ENCODE measurements at regions not wholly inside any gene's neighbourhood (a gene's known extent, or its start where the extent isn't known, plus 50 kb on each side); places are given as distances from the start of the nearest gene placed in this dataset.
A peak's percentile ranks its signal among the peaks of the same experiment; 100 is the strongest.
"Not testable (repeated sequence)": the region's sequence is repeated elsewhere in the genome, so short reads cannot be mapped to it uniquely, and the experiment has no call there.

DNA sequence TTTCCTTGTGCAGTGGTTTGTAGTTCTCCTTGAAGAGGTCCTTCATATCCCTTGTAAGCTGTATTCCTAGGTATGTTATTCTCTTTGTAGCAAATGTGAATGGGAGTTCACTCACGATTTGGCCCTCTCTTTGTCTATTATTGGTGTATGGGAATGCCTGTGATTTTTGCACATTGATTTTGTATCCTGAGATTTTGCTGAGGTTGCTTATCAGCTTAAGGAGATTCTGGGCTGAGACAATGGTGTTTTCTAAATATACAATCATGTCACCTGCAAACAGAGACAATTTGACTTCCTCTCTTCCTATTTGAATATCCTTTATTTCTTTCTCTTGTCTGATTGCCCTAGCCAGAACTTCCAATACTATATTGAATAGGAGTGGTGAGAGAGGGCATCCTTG lies 90.1 kb upstream of the ZBED5 start:
- not testable (repeated sequence) for H3K27ac Mint-ChIP-seq; H3K4me3 Mint-ChIP-seq; H3K4me1 Mint-ChIP-seq; H3K9me3 Mint-ChIP-seq (ENCODE audit: low read depth); DNase-seq; H3K36me3 Mint-ChIP-seq; ATAC-seq
- peaks cover 43% of the 10 kb centered on the region for H3K27me3 Mint-ChIP-seq
- CTCF ChIA-PET = interaction anchor here (0.9 to 1.8 kb wide), 2 partner anchors 14 to 107 kb away, joined by 3 to 5 read pairs; no protein-coding TSS in a partner anchor

DNA sequence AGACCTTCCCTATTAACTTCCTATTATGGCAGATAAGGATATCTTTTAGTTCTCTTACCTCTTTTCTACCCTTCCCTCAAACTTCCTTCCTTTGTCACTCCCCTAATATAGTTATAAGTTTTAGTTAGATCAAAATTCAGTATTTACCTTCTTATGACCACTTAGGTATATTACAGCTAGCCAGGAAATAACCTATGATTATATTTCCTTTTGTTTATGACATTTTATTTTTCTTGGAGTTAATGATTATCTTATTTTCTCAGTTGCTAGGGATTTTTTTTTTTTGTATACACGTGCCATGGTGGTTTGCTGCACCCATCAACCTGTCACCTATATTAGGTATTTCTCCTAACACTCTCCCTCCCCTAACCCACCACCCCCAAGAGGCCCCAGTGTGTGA lies 88.2 kb upstream of the ZBED5 start:
- DNase-seq (no peak), ATAC-seq (no peak)
- Mint-ChIP-seq H3K4me1 (peaks cover 7% of the 10 kb centered on the region), H3K4me3 (no peak overlapping the region), H3K9me3 (ENCODE audit: low read depth) (no peaks in the 10 kb centered on the region), H3K36me3 (peaks cover 3% of the 10 kb centered on the region), H3K27me3 (peaks cover 36% of the 10 kb centered on the region), H3K27ac (no peak overlapping the region)
- CTCF ChIA-PET = interaction anchor here (1.0 to 4.0 kb wide), 2 partner anchors 11 to 842 kb away, joined by 3 to 18 read pairs; no protein-coding TSS in a partner anchor

DNA sequence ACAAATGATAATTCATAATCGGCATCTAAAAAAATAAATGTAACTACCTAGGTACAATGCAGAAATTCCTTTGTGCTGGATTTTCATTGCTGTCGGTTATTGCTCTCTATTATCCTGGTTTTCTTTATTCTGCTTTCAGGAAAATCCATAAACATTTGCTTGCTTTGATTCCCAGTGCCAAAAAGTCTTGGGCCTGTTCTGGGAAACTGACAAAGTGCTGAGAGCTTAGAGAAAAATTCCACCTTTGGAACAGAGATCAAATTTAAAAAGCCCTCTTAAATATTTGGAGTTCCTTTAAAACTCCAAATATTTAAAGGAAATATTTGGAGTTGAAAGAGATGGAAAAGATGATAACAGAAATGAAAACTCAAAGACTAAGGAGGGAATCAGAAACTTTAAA lies 87.3 kb upstream of the ZBED5 start:
- Mint-ChIP-seq H3K27ac (no peak overlapping the region), H3K9me3 (ENCODE audit: low read depth) (no peaks in the 10 kb centered on the region)

DNA sequence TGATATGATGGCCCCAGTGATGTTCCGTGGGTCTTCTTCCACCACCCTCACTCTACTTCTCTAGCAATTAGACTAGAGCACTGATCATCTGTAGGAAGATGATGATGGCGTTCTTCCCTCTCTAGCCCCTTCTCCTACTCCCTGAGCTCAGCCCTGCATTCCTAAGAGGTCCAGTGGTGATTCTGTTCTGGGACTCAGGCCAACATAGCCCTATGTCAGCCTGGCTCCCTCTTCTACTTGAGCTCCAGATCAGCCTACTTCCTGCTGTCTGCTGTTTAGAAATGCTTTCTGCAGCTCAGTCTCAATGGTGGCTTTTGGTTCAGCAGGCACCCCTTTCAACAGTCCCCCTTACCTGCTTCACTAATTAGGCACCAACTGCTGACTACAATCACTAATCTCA lies 86.1 kb upstream of the ZBED5 start:
- CTCF ChIA-PET = interaction anchor here (4.0 kb wide), 1 partner anchor 9 kb away, joined by 18 read pairs; no protein-coding TSS in a partner anchor
- H3K9me3 Mint-ChIP-seq (ENCODE audit: low read depth) = no peaks in the 10 kb centered on the region
- ATAC-seq (no peak), DNase-seq (no peak)
- H3K27me3 Mint-ChIP-seq = peaks cover 20% of the 10 kb centered on the region
- peaks cover under 1% of the 10 kb centered on the region for H3K36me3 Mint-ChIP-seq
- H3K27ac Mint-ChIP-seq = no peak overlapping the region
- H3K4me3 Mint-ChIP-seq = no peak overlapping the region
- H3K4me1 Mint-ChIP-seq = peaks cover 4% of the 10 kb centered on the region

More for the DNA sequence above, 87.3 kb upstream of the ZBED5 start:
- Mint-ChIP-seq H3K36me3 (peaks cover 3% of the 10 kb centered on the region), H3K4me3 (no peak overlapping the region), H3K4me1 (peaks cover 7% of the 10 kb centered on the region), H3K27me3 (peaks cover 29% of the 10 kb centered on the region)
- ATAC-seq (no peak), DNase-seq (no peak)
- CTCF ChIA-PET = interaction anchor here (4.0 kb wide), 1 partner anchor 11 kb away, joined by 18 read pairs; no protein-coding TSS in a partner anchor

DNA sequence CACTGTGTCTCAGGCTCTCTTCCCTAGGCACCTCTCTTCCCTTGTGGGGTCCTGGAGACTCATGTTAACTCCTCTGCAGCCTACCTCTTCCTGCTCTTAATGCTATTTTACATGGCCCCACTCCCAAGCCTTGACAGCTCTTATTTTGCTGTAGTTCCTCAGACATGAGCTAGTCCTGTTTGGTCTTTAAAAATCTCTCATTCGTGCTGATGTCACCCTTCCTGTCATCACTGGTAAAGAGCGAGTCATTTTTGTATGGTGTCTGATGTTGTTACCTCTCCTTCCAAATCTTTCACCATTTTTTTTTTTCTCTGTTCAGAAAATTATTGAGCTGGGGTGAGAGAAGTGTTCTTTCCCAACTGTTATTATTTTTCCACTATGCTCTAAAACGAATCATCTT lies 84.8 kb upstream of the ZBED5 start:
- Mint-ChIP-seq H3K27ac (no peak overlapping the region), H3K4me1 (peaks cover 4% of the 10 kb centered on the region), H3K27me3 (peaks cover 7% of the 10 kb centered on the region), H3K4me3 (no peak overlapping the region), H3K9me3 (ENCODE audit: low read depth) (no peaks in the 10 kb centered on the region), H3K36me3 (no peaks in the 10 kb centered on the region)
- CTCF ChIA-PET = interaction anchor here (0.9 to 4.0 kb wide), 3 partner anchors 8 to 79 kb away, joined by 3 to 18 read pairs (median 3); no protein-coding TSS in a partner anchor
- ATAC-seq = peak; percentile 33
- DNase-seq = no peak

DNA sequence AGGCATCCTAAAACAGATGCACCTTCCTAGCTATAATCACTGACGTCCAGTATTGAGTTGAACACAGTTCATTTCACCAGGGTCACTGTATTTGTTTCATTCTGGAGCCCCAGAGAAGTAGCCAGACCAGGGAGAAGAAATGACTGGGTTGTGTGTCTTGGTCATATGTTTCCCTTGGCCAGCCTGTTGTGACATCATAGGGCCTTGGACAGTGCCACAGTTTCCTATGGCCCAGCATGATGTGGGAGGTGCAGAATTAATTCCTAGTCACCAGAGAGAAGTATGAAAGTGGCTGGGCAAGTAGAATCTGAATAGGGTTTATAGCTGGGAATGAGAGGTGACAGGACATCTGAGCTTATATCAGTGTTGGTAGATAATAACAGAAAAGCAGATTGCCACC lies 84.0 kb upstream of the ZBED5 start:
- Mint-ChIP-seq H3K36me3 (no peaks in the 10 kb centered on the region), H3K4me1 (peaks cover 4% of the 10 kb centered on the region), H3K27me3 (peaks cover 4% of the 10 kb centered on the region), H3K4me3 (no peak overlapping the region), H3K27ac (no peak overlapping the region), H3K9me3 (ENCODE audit: low read depth) (no peaks in the 10 kb centered on the region)
- DNase-seq (no peak), ATAC-seq (no peak)
- CTCF ChIA-PET = interaction anchor here (0.9 to 1.0 kb wide), 2 partner anchors 63 to 150 kb away, joined by 3 read pairs; no protein-coding TSS in a partner anchor

DNA sequence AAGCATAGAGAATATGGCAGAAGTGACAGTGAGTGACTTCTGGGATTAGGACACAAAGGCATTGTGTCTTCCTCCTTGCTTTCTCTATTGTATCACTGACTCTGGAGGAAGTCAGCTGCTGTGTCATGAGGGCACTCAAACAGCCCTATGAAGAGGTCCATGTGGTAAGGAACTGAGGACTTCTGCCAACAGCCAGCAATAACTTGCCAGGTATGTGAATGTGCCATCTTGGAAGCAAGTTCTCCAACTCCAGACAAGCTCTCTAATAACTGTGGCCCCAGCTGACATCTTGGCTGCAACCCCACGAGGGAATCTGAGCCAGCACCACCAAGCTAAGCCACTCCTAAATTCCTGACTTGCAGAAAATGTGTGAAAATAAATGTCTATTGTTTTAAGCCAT lies 83.6 kb upstream of the ZBED5 start:
- no peaks in the 10 kb centered on the region for H3K36me3 Mint-ChIP-seq
- ATAC-seq (no peak), DNase-seq (no peak)
- H3K9me3 Mint-ChIP-seq (ENCODE audit: low read depth) = no peaks in the 10 kb centered on the region
- H3K4me1 Mint-ChIP-seq = peaks cover 4% of the 10 kb centered on the region
- no peak overlapping the region for H3K27ac Mint-ChIP-seq
- no peak overlapping the region for H3K4me3 Mint-ChIP-seq
- peaks cover 2% of the 10 kb centered on the region for H3K27me3 Mint-ChIP-seq
- CTCF ChIA-PET = interaction anchor here (1.0 kb wide), 1 partner anchor 150 kb away, joined by 3 read pairs; no protein-coding TSS in a partner anchor

DNA sequence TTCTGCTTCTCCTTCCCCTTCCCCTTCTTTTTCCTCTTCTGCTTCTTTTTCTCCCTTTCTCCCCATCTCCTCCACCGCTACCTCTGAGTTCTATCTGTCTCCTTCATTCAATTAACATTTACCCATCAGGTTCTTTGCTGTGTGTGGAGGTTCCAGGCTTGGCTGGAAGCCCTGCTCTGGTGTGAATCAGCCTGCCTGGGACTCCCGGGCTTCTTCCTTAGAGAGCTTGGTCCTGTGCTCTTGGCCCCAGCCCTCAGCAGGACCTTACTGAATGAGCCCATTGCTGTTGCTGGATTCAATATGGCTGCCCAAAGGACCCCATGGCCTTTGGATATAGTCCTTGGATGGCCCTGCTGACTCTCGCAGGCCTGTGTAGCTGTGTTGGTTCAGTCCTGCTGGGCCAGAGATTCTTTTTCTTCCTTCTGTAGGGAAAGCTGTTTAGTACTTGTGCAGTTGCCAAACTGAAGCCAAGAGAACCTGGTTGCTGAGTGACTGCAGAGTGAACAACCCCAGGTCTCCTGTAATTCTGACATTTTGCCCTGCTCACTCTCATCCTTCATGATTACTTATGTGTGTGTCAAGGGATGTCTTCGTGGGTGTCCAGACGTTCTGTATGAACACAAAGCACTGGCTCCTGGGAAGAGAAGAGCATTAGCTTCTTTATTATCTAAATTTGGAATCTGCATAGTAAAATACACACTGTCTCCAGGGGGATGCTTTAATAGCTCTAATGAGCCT lies 81.0 kb upstream of the ZBED5 start:
- CTCF ChIA-PET = interaction anchor here (1.5 kb wide), 1 partner anchor 11 kb away, joined by 3 read pairs; no protein-coding TSS in a partner anchor
- Mint-ChIP-seq H3K36me3 (no peaks in the 10 kb centered on the region), H3K4me3 (no peak overlapping the region), H3K27me3 (peaks cover 10% of the 10 kb centered on the region), H3K4me1 (peaks cover 8% of the 10 kb centered on the region), H3K9me3 (ENCODE audit: low read depth) (no peaks in the 10 kb centered on the region), H3K27ac (no peak overlapping the region)
- DNase-seq = no peak
- no peak for ATAC-seq

DNA sequence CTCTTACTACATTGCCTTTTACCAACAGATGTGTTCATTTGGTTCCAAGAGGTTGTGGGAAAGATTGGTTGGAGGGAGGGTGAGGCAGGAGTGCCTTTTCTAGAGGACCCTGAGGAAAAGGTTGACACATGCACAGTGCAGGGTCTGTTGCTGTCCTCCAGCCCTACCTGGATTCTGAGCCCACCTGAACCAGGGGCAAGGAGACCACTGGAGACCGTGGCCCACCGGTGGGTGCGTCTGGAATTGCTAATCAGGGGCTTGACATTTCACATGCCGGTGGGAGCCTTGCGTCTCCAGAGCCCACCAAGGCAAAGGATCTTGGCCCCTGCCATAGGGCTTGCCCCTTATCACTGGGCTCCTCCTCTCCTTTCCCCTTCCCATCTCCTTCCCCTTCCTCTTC lies 80.4 kb upstream of the ZBED5 start:
- H3K27me3 Mint-ChIP-seq = peaks cover 16% of the 10 kb centered on the region
- H3K4me1 Mint-ChIP-seq = peaks cover 13% of the 10 kb centered on the region
- H3K36me3 Mint-ChIP-seq = no peaks in the 10 kb centered on the region
- H3K4me3 Mint-ChIP-seq = no peak overlapping the region
- CTCF ChIA-PET = interaction anchor here (1.5 kb wide), 1 partner anchor 11 kb away, joined by 3 read pairs; no protein-coding TSS in a partner anchor
- no peaks in the 10 kb centered on the region for H3K9me3 Mint-ChIP-seq (ENCODE audit: low read depth)
- no peak for DNase-seq
- no peak for ATAC-seq
- no peak overlapping the region for H3K27ac Mint-ChIP-seq

DNA sequence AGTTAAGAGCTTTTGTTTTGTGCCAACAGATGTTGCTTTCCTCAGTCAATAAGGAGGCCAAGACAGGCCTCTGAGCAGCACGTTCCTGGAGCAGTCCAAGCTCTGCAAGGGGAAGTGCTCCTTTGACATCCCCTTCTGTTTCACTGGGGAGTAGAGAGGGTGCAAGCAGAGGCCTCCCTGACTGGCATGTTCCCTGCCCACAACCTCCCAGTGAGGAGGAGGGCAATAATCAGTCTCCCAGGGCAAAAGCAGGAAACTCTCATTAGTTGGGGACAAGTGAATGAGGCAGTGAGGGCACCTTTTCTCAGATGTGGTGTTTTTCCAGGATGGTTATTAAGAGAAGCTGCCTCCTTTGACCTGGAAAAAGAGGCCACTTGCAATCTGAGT lies 79.5 kb upstream of the ZBED5 start:
- CTCF ChIA-PET = interaction anchor here (1.4 to 1.6 kb wide), 2 partner anchors 91 to 145 kb away, joined by 4 to 5 read pairs; no protein-coding TSS in a partner anchor
- H3K4me3 Mint-ChIP-seq = no peak overlapping the region

DNA sequence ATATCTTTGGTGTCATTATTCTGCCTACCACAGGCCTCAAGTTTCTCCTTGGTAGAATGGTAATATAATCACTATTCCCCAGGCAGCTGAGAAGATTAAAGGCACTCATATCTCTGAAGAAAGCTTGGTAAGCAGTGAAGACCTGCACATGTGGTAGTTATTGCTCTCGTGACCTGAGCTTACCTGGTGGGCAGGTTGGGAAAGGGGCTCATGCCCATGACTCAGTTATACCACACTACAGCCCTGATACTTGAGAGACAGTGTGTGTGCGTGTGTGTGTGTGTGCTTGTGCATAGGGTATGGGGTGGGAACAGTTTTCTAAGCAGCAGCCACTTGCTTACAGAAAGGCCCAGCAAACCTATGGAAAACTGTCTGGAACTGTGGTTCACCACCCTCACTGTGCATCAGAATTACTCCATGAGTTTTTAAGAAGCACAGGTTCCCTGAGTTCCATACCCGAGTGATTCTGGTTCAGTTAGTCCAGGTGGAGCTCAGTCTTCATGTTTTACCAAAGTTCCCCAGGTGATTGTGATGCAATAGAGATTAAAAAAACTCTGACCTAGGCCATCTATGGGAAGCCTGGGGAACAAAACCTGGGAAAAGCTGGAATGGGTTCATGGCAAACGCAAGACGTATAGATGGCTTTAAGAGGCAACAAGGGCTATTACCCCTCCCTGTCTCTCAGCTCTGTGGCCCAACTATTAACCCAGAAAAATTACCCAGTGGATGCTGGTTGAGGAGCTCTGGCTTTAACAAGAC lies 79.0 kb upstream of the ZBED5 start:
- CTCF ChIA-PET = interaction anchor here (1.4 to 1.6 kb wide), 2 partner anchors 91 to 144 kb away, joined by 4 to 5 read pairs; no protein-coding TSS in a partner anchor
- Mint-ChIP-seq H3K9me3 (ENCODE audit: low read depth) (no peaks in the 10 kb centered on the region), H3K27ac (no peak overlapping the region), H3K4me3 (no peak overlapping the region), H3K36me3 (no peaks in the 10 kb centered on the region), H3K27me3 (peaks cover 25% of the 10 kb centered on the region), H3K4me1 (peaks cover 10% of the 10 kb centered on the region)
- ATAC-seq (no peak), DNase-seq (no peak)

More for the DNA sequence above, 79.5 kb upstream of the ZBED5 start:
- Mint-ChIP-seq H3K36me3 (no peaks in the 10 kb centered on the region), H3K9me3 (ENCODE audit: low read depth) (no peaks in the 10 kb centered on the region), H3K27me3 (peaks cover 24% of the 10 kb centered on the region), H3K27ac (no peak overlapping the region), H3K4me1 (peaks cover 10% of the 10 kb centered on the region)
- no peak for DNase-seq
- no peak for ATAC-seq

DNA sequence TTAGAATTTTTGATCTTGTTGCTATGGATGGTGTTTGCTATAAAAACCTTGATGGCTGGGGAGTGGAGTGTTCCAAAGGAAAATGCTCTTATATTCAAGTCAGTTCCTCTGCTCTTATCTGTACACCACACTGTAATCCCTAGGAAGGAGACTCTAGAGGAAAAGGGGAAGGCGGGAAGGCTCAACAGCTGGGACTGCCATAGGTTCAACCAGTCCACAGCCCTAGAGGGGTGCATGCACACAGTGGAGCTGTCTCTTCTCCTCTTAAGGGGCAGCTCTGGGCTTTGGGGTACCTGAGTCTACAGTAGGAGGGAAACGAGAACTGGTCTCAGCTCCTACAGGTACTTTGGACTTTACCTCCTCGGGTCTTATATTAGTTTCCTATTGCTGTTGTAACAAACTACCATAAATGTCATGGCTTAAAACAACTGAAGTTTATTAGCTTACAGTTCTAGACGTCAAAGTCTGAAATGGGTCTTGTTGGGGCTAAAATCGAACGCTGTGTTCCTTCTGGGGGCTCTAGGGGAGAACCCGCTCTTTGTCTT lies 77.2 kb upstream of the ZBED5 start:
- H3K36me3 Mint-ChIP-seq = no peaks in the 10 kb centered on the region
- H3K4me1 Mint-ChIP-seq = peaks cover 20% of the 10 kb centered on the region
- no peaks in the 10 kb centered on the region for H3K9me3 Mint-ChIP-seq (ENCODE audit: low read depth)
- CTCF ChIA-PET = interaction anchor here (0.6 to 2.7 kb wide), 13 partner anchors 9 to 853 kb away, joined by 3 to 28 read pairs (median 7); partner anchors contain the start of gene EIF4G2
- H3K27me3 Mint-ChIP-seq = peaks cover 36% of the 10 kb centered on the region
- ATAC-seq = no peak
- no peak overlapping the region for H3K27ac Mint-ChIP-seq
- DNase-seq = no peak
- H3K4me3 Mint-ChIP-seq = no peak overlapping the region

DNA sequence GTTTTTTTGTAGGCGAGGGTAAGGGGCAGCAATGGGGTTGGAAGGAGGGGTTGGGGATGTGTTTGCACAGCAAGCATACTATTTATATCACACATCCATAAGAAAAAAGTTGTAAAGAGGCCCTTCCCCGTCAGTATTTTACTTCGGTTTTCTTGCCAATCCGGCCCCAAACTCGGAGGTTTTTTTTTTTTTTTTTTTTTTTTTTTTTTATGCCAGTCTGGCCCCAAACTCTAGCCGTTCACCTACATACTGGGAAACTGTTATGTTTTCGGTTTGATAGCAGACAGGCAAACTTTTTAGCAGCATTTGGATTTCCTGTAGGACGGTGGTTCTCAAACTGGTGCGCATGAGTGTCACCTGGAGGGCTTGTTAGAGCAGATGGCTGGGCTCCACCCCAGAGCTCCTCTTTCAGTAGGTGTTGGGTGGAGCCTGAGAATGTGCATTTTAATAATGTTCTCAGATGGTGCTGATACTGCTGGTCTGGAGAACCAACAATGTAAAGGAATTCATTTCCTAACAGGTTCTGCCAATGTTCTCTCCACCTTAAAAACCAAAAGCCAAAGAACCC lies 76.5 kb upstream of the ZBED5 start:
- Mint-ChIP-seq H3K4me3 (peak overlapping the region; percentile 66), H3K27ac (no peak overlapping the region), H3K27me3 (peaks cover 40% of the 10 kb centered on the region), H3K36me3 (no peaks in the 10 kb centered on the region), H3K4me1 (peaks cover 20% of the 10 kb centered on the region), H3K9me3 (ENCODE audit: low read depth) (no peaks in the 10 kb centered on the region)
- DNase-seq = no peak
- no peak for ATAC-seq
- CTCF ChIA-PET = interaction anchor here (0.6 to 2.7 kb wide), 29 partner anchors 10 to 854 kb away, joined by 3 to 28 read pairs (median 4); partner anchors contain the start of gene EIF4G2
